Activated naive CD8-positive, alpha-beta T cell treated with anti-CD3 and anti-CD28 coated beads, Interleukin-2, amount 50 U/mL, for 24 hours (primary cell): ENCODE measurements at regions not wholly inside any gene's neighbourhood (a gene's known extent, or its start where the extent isn't known, plus 50 kb on each side); places are given as distances from the start of the nearest gene placed in this dataset.

Experiments used
- ATAC-seq: fragments of 150-1000 bp; cut with Tn5 transposase; one replicate; pipeline ENCODE4 v1.10.0; 2021
- DNase-seq: peaks from one replicate; pipeline ENCODE4 v3.0.0; 2021
- H3K27ac Mint-ChIP-seq: one replicate; pipeline ENCODE4 v1.8.0; 2021; ENCODE audit warnings: mild to moderate bottlenecking, mixed read lengths
- H3K27me3 Mint-ChIP-seq: one replicate; pipeline ENCODE4 v1.8.0; 2021; ENCODE audit warnings: mixed read lengths
- H3K36me3 Mint-ChIP-seq: one replicate; pipeline ENCODE4 v1.8.0; 2021; ENCODE audit warnings: low read depth, mixed read lengths
- H3K4me1 Mint-ChIP-seq: one replicate; pipeline ENCODE4 v1.8.0; 2021; ENCODE audit warnings: mixed read lengths
- H3K4me3 Mint-ChIP-seq: one replicate; pipeline ENCODE4 v1.8.0; 2021; ENCODE audit warnings: mild to moderate bottlenecking, moderate library complexity, mixed read lengths
- H3K9me3 Mint-ChIP-seq: one replicate; pipeline ENCODE4 v1.8.0; 2021; ENCODE audit warnings: mixed read lengths

GRCh38 chr2:236501026-236501425, 68.6 kb upstream of the ACKR3 start:
- H3K4me1 Mint-ChIP-seq: no peaks in the 10 kb centered on the region
- peaks cover 10% of the 10 kb centered on the region for H3K27me3 Mint-ChIP-seq
- H3K36me3 Mint-ChIP-seq: no peaks in the 10 kb centered on the region
- H3K4me3 Mint-ChIP-seq: no peak overlapping the region
- DNase-seq (no peak), ATAC-seq (no peak)
- H3K9me3 Mint-ChIP-seq: no peaks in the 10 kb centered on the region
- H3K27ac Mint-ChIP-seq: no peak overlapping the region

- H3K4me3 Mint-ChIP-seq: no peak overlapping the region
- H3K4me1 Mint-ChIP-seq: no peaks in the 10 kb centered on the region
- DNase-seq: no peak
- no peaks in the 10 kb centered on the region for H3K36me3 Mint-ChIP-seq
- H3K9me3 Mint-ChIP-seq: no peaks in the 10 kb centered on the region
- no peak for ATAC-seq
- H3K27me3 Mint-ChIP-seq: peaks cover 15% of the 10 kb centered on the region
- H3K27ac Mint-ChIP-seq: no peak overlapping the region
These were observed 68.1 kb upstream of the ACKR3 start for GRCh38 chr2:236501531-236501930.

GRCh38 chr2:236503100-236503499, 66.5 kb upstream of the ACKR3 start:
- Mint-ChIP-seq H3K9me3 (no peaks in the 10 kb centered on the region), H3K27ac (no peak overlapping the region), H3K27me3 (peaks cover 21% of the 10 kb centered on the region), H3K4me3 (no peak overlapping the region), H3K36me3 (no peaks in the 10 kb centered on the region), H3K4me1 (peaks cover 8% of the 10 kb centered on the region)
- ATAC-seq (no peak), DNase-seq (no peak)

- Mint-ChIP-seq H3K4me1 (peaks cover 8% of the 10 kb centered on the region), H3K4me3 (no peak overlapping the region), H3K27me3 (peaks cover 21% of the 10 kb centered on the region), H3K36me3 (no peaks in the 10 kb centered on the region), H3K27ac (no peak overlapping the region), H3K9me3 (no peaks in the 10 kb centered on the region)
- ATAC-seq (no peak), DNase-seq (no peak)
These were observed 66.0 kb upstream of the ACKR3 start for GRCh38 chr2:236503583-236503982.

GRCh38 chr2:236505041-236505440, 64.6 kb upstream of the ACKR3 start:
- ATAC-seq: no peak
- peaks cover 21% of the 10 kb centered on the region for H3K27me3 Mint-ChIP-seq

GRCh38 chr2:236505648-236506047, 64.0 kb upstream of the ACKR3 start:
- Mint-ChIP-seq H3K4me1 (peaks cover 14% of the 10 kb centered on the region), H3K36me3 (no peaks in the 10 kb centered on the region), H3K4me3 (no peak overlapping the region), H3K27me3 (peaks cover 21% of the 10 kb centered on the region), H3K27ac (no peak overlapping the region), H3K9me3 (no peaks in the 10 kb centered on the region)
- ATAC-seq: no peak
- no peak for DNase-seq

More at GRCh38 chr2:236505041-236505440, 64.6 kb upstream of the ACKR3 start:
- no peaks in the 10 kb centered on the region for H3K36me3 Mint-ChIP-seq
- H3K4me1 Mint-ChIP-seq: peaks cover 10% of the 10 kb centered on the region
- no peaks in the 10 kb centered on the region for H3K9me3 Mint-ChIP-seq
- H3K4me3 Mint-ChIP-seq: no peak overlapping the region
- no peak overlapping the region for H3K27ac Mint-ChIP-seq
- DNase-seq: no peak

- no peak overlapping the region for H3K27ac Mint-ChIP-seq
- ATAC-seq (peak; percentile 69), DNase-seq (peak; percentile 69)
- no peaks in the 10 kb centered on the region for H3K9me3 Mint-ChIP-seq
- H3K36me3 Mint-ChIP-seq: no peaks in the 10 kb centered on the region
- peaks cover 14% of the 10 kb centered on the region for H3K4me1 Mint-ChIP-seq
- peak overlapping the region; percentile 67 for H3K4me3 Mint-ChIP-seq
- H3K27me3 Mint-ChIP-seq: peaks cover 21% of the 10 kb centered on the region
These were observed 62.1 kb upstream of the ACKR3 start for GRCh38 chr2:236507393-236508085.

- Mint-ChIP-seq H3K9me3 (no peaks in the 10 kb centered on the region), H3K27ac (no peak overlapping the region), H3K36me3 (no peaks in the 10 kb centered on the region), H3K4me3 (no peak overlapping the region), H3K4me1 (peaks cover 14% of the 10 kb centered on the region), H3K27me3 (peaks cover 21% of the 10 kb centered on the region)
- ATAC-seq (no peak), DNase-seq (no peak)
These were observed 61.2 kb upstream of the ACKR3 start for GRCh38 chr2:236508466-236508865.

- peak; percentile 48 for ATAC-seq
- Mint-ChIP-seq H3K4me1 (peaks cover 14% of the 10 kb centered on the region), H3K4me3 (no peak overlapping the region), H3K9me3 (no peaks in the 10 kb centered on the region), H3K36me3 (no peaks in the 10 kb centered on the region), H3K27ac (no peak overlapping the region), H3K27me3 (peaks cover 21% of the 10 kb centered on the region)
- DNase-seq: no peak
These were observed 59.6 kb upstream of the ACKR3 start for GRCh38 chr2:236510034-236510433.

GRCh38 chr2:236511266-236511665, 58.4 kb upstream of the ACKR3 start:
- H3K36me3 Mint-ChIP-seq: no peaks in the 10 kb centered on the region
- H3K4me3 Mint-ChIP-seq: no peak overlapping the region
- H3K4me1 Mint-ChIP-seq: peaks cover 14% of the 10 kb centered on the region
- H3K9me3 Mint-ChIP-seq: no peaks in the 10 kb centered on the region
- H3K27me3 Mint-ChIP-seq: peaks cover 12% of the 10 kb centered on the region
- H3K27ac Mint-ChIP-seq: no peak overlapping the region
- DNase-seq (no peak), ATAC-seq (no peak)

- H3K36me3 Mint-ChIP-seq: no peaks in the 10 kb centered on the region
- peaks cover 8% of the 10 kb centered on the region for H3K4me1 Mint-ChIP-seq
- no peak for ATAC-seq
- H3K4me3 Mint-ChIP-seq: no peak overlapping the region
- H3K9me3 Mint-ChIP-seq: no peaks in the 10 kb centered on the region
- H3K27me3 Mint-ChIP-seq: peaks cover 6% of the 10 kb centered on the region
- no peak for DNase-seq
- H3K27ac Mint-ChIP-seq: no peak overlapping the region
These were observed 57.4 kb upstream of the ACKR3 start for GRCh38 chr2:236512267-236512666.

GRCh38 chr2:236512902-236513435, 56.7 kb upstream of the ACKR3 start:
- Mint-ChIP-seq H3K27ac (no peak overlapping the region), H3K4me1 (peaks cover 6% of the 10 kb centered on the region), H3K27me3 (peaks cover 3% of the 10 kb centered on the region), H3K4me3 (no peak overlapping the region), H3K9me3 (no peaks in the 10 kb centered on the region), H3K36me3 (no peaks in the 10 kb centered on the region)
- DNase-seq (peak; percentile 70), ATAC-seq (peak; percentile 92)

GRCh38 chr2:236513956-236514355, 55.7 kb upstream of the ACKR3 start:
- Mint-ChIP-seq H3K36me3 (no peaks in the 10 kb centered on the region), H3K27ac (no peak overlapping the region), H3K27me3 (peaks cover 3% of the 10 kb centered on the region), H3K4me3 (no peak overlapping the region), H3K4me1 (peaks cover 6% of the 10 kb centered on the region), H3K9me3 (no peaks in the 10 kb centered on the region)
- no peak for ATAC-seq
- DNase-seq: no peak

- no peaks in the 10 kb centered on the region for H3K36me3 Mint-ChIP-seq
- H3K27ac Mint-ChIP-seq: no peak overlapping the region
- ATAC-seq: no peak
- H3K27me3 Mint-ChIP-seq: peaks cover under 1% of the 10 kb centered on the region
- H3K4me1 Mint-ChIP-seq: no peaks in the 10 kb centered on the region
- no peak overlapping the region for H3K4me3 Mint-ChIP-seq
- no peaks in the 10 kb centered on the region for H3K9me3 Mint-ChIP-seq
- DNase-seq: no peak
These were observed 52.9 kb upstream of the ACKR3 start for GRCh38 chr2:236516708-236517107.

- Mint-ChIP-seq H3K36me3 (no peaks in the 10 kb centered on the region), H3K4me1 (no peaks in the 10 kb centered on the region), H3K27ac (no peak overlapping the region), H3K4me3 (no peak overlapping the region), H3K9me3 (no peaks in the 10 kb centered on the region), H3K27me3 (peaks cover 3% of the 10 kb centered on the region)
- DNase-seq (no peak), ATAC-seq (no peak)
These were observed 52.2 kb upstream of the ACKR3 start for GRCh38 chr2:236517251-236518031.
